ENCODE measurements at regions not wholly inside any gene's neighbourhood (a gene's known extent, or its start where the extent isn't known, plus 50 kb on each side); places are given as distances from the start of the nearest gene placed in this dataset.

- no peak for FAIRE-seq
- no TSS peak for BruUV-seq (replicated peaks)
- intact Hi-C loops (cut with micrococcal nuclease) = no loop called here
Measured at GRCh38 chr3:118511402-118511801, 523.2 kb downstream of the IGSF11 start.

More at GRCh38 chr3:118511402-118511801, 523.2 kb downstream of the IGSF11 start:
- Histone ChIP-seq H3K9me1 (ENCODE audit: control insufficient read depth, insufficient read depth, low read length) (no peaks in the 10 kb centered on the region), H2AFZ (ENCODE audit: low read depth, low read length) (no peak overlapping the region), H3K4me1 (replicated peaks in 1 of 2; ENCODE audit: control insufficient read depth in 2 of 2, insufficient read depth in 2 of 2, low read length in 2 of 2) (no peaks in the 10 kb centered on the region), H3K9me3 (replicated peaks; ENCODE audit: control insufficient read depth, insufficient read depth, low read depth, low read length) (no peaks in the 10 kb centered on the region), H3K27me3 (ENCODE audit: control insufficient read depth in 2 of 2, insufficient read depth in 2 of 2, low read length in 2 of 2) (no peaks in the 10 kb centered on the region), H4K20me1 (replicated peaks; ENCODE audit: control insufficient read depth, insufficient read depth, low read length) (no peaks in the 10 kb centered on the region), H3K4me3 (no peak overlapping the region), H3K9ac (ENCODE audit: insufficient read depth in 1 of 2, low read depth in 2 of 2, low read length in 2 of 2) (no peak overlapping the region), H3K79me2 (ENCODE audit: control insufficient read depth, insufficient read depth, low read length) (no peaks in the 10 kb centered on the region), H3K4me2 (ENCODE audit: insufficient read depth, low read length) (no peak overlapping the region), H3K27ac (ENCODE audit: extremely low read depth, low read depth, low read length) (no peak overlapping the region), H3K36me3 (ENCODE audit: control insufficient read depth, insufficient read depth, low read length) (no peaks in the 10 kb centered on the region)
- in situ Hi-C loops (cut with MboI) = no loop called here
- DNase-seq (ENCODE audit: extremely low read depth in 1 of 4, low spot score in 3 of 4) (no peak), ATAC-seq (no peak)
- TF ChIP-seq SNRNP70 (optimal IDR thresholded peaks at IDR 0.05; ENCODE audit: low read depth, low read length) (no peak), TEAD4 (IDR thresholded peaks at IDR 0.05; ENCODE audit: low read length) (no peak), TEAD4 (CRISPR knock-in tag; IDR thresholded peaks at IDR 0.05; ENCODE audit: borderline replicate concordance) (no peak), TRIM25 (IDR thresholded peaks at IDR 0.05; ENCODE audit: borderline replicate concordance) (no peak), ZNF655 (CRISPR knock-in tag; IDR thresholded peaks at IDR 0.05) (no peak), RNF219 (CRISPR knock-in tag; IDR thresholded peaks at IDR 0.05) (no peak), MNT (conservative IDR thresholded peaks at IDR 0.05) (no peak), ZNF165 (CRISPR knock-in tag; IDR thresholded peaks at IDR 0.05; ENCODE audit: borderline replicate concordance) (no peak), ZNF384 (IDR thresholded peaks at IDR 0.05; ENCODE audit: low read depth, low read length) (no peak)
- ChIA-PET POLR2A (no interaction called here), CTCF (ENCODE audit: low intra/inter-chr PET ratio) (no interaction called here)

Data from K562 (cell line).